Uterus (tissue), 3 donors: ENCODE measurements at regions not wholly inside any gene's neighbourhood (a gene's known extent, or its start where the extent isn't known, plus 50 kb on each side); places are given as distances from the start of the nearest gene placed in this dataset.

Experiments used
- DNase-seq, 2 donors: peaks; one replicate each; pipeline ENCODE4 v3.0.0-alpha.2; 2019 to 2020
- H3K27ac ChIP-seq, 2 donors: fragments of 200-600 bp; sonication (generic); 1 replicate in 1 of 2; 2 replicates in 1 of 2; pipeline ENCODE4 v1.5.1; 2016 to 2018
- H3K27me3 ChIP-seq, 2 donors: fragments of 200-600 bp; sonication (generic); one replicate each; pipeline ENCODE4 v1.5.1; 2018 to 2019; ENCODE audit warnings: control low read depth in 1 of 2
- H3K36me3 ChIP-seq, 2 donors: fragments of 200-600 bp; sonication (generic); one replicate each; pipeline ENCODE4 v1.5.1; 2019; ENCODE audit warnings: control low read depth in 1 of 2
- H3K4me1 ChIP-seq, 2 donors: fragments of 200-600 bp; sonication (generic); one replicate each; pipeline ENCODE4 v1.5.1; 2018 to 2019; ENCODE audit warnings: control low read depth in 1 of 2
- H3K4me3 ChIP-seq, 2 donors: fragments of 200-600 bp; sonication (generic); 1 replicate in 1 of 2; 2 replicates in 1 of 2; pipeline ENCODE4 v1.5.1; 2018 to 2019; ENCODE audit warnings: mild to moderate bottlenecking in 1 of 2
- H3K9me3 ChIP-seq, 2 donors: fragments of 200-600 bp; sonication (generic); one replicate each; pipeline ENCODE4 v1.5.1; 2019; ENCODE audit warnings: control low read depth in 1 of 2
- POLR2A ChIP-seq, 2 donors: fragments of 450-650 bp; IDR thresholded peaks; one replicate each; pipeline ENCODE4 v1.6.1; 2016; ENCODE audit warnings: antibody characterized with exemption in 2 of 2, mild to moderate bottlenecking in 1 of 2, moderate library complexity in 1 of 2
- intact Hi-C: fragments of 100-400 bp; cut with DNase I; formaldehyde crosslinking; loops from one replicate; pipeline ENCODE4 v1.15.1; 2023; ENCODE audit warnings: low total_unique reads
- TF ChIP-seq, protein P1 (sequence below), 4 experiments: fragments of 200-600 bp in 2 of 4; fragments of 450-650 bp in 2 of 4; sonication (generic) in 2 of 4; IDR thresholded peaks; one replicate each; pipeline ENCODE4 v1.5.1; 2016 to 2019; ENCODE audit warnings: antibody characterized with exemption in 4 of 4, mild to moderate bottlenecking in 2 of 4, moderate library complexity in 1 of 4
- donor health status: DM: yes; HTN: yes; CAD: no.

DNA sequence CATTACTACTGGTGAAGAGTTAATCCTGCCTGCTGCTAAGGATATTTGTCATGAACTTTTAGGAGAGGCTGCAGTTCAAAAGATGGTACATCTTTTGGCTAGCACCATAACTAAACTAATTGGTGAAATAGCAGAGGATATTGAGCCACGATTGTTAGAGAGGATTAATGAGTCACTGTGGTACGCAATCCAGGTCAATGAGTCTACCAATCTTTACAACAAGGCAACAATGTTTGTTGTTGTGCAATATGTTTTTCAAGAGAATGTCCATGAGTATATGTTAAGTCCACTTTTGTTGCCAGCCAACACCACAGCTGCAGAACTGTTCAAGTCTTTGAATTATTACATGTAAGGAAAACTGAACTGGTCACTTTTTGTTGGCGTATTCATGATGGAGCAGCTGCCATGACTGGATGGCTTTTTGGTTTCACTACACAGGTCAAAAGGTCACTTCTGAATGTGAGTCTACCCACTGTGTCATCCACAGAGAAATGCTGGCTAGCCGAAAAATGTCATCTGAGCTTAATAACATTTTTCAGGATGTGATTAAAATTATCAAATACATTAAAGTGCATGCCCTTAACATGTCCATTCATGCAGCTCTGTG lies 402.6 kb upstream of the KIF2B start:
- Histone ChIP-seq H3K27ac (no peak overlapping the region), H3K36me3 (no peaks in the 10 kb centered on the region), H3K9me3 (no peaks in the 10 kb centered on the region), H3K4me1 (no peaks in the 10 kb centered on the region), H3K4me3 (no peak overlapping the region), H3K27me3 (no peaks in the 10 kb centered on the region)
- intact Hi-C loops = no loop called here
- no peak for DNase-seq
- TF ChIP-seq, protein P1, sequence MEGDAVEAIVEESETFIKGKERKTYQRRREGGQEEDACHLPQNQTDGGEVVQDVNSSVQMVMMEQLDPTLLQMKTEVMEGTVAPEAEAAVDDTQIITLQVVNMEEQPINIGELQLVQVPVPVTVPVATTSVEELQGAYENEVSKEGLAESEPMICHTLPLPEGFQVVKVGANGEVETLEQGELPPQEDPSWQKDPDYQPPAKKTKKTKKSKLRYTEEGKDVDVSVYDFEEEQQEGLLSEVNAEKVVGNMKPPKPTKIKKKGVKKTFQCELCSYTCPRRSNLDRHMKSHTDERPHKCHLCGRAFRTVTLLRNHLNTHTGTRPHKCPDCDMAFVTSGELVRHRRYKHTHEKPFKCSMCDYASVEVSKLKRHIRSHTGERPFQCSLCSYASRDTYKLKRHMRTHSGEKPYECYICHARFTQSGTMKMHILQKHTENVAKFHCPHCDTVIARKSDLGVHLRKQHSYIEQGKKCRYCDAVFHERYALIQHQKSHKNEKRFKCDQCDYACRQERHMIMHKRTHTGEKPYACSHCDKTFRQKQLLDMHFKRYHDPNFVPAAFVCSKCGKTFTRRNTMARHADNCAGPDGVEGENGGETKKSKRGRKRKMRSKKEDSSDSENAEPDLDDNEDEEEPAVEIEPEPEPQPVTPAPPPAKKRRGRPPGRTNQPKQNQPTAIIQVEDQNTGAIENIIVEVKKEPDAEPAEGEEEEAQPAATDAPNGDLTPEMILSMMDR (IDR thresholded peaks at IDR 0.05) = no peak
- TF ChIP-seq POLR2A (IDR thresholded peaks at IDR 0.05) = no peak

DNA sequence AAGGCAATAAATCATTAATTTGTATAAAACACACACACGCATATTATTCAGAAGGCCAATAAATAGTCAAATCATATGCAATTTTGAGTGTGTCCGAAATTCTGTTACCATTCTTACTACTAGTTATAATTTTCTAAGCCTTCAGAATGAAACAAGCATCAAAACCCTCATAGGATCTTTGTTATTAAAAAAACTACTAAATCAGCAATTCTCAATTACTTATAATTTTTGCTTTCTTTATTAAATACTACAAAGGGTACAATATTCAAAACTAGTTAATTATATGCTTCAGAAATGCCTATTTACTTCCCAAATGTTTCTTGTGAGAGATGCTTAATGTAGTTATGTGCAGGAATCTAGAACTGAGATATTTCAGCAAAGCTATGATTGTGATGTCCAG lies 413.1 kb upstream of the KIF2B start:
- DNase-seq = no peak
- Histone ChIP-seq H3K9me3 (peaks cover 0 to 3% of the 10 kb centered on the region in 2 donors), H3K4me1 (no peaks in the 10 kb centered on the region), H3K4me3 (no peak overlapping the region), H3K27me3 (no peaks in the 10 kb centered on the region), H3K27ac (no peak overlapping the region), H3K36me3 (no peaks in the 10 kb centered on the region)
- intact Hi-C loops = no loop called here
- TF ChIP-seq, protein P1 (IDR thresholded peaks at IDR 0.05) = no peak
- TF ChIP-seq POLR2A (IDR thresholded peaks at IDR 0.05) = no peak

DNA sequence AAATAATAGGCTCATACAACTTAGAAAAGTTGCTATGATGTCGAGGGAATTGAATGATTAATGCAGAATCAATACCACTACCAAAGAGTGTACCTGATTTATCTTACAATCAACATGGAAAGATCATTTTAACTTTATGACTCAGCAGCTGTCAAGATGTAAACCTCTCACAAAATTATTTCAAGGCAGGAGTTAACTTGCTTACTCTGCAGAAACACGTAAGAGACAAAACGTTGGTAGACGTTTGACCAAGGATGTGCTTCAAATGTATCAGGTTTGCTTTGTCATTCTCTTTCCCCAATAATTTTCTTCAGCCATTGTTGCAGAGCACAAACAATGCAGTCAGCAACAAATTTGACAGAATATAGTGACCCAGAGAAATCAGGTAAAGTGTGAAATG lies 415.8 kb upstream of the KIF2B start:
- Histone ChIP-seq H3K4me3 (no peak overlapping the region), H3K36me3 (no peaks in the 10 kb centered on the region), H3K27ac (no peak overlapping the region), H3K27me3 (no peaks in the 10 kb centered on the region), H3K4me1 (no peaks in the 10 kb centered on the region), H3K9me3 (peaks cover 0 to 3% of the 10 kb centered on the region in 2 donors)
- no peak for TF ChIP-seq POLR2A (IDR thresholded peaks at IDR 0.05)
- TF ChIP-seq, protein P1 (IDR thresholded peaks at IDR 0.05) = no peak
- intact Hi-C loops = no loop called here
- no peak for DNase-seq

DNA sequence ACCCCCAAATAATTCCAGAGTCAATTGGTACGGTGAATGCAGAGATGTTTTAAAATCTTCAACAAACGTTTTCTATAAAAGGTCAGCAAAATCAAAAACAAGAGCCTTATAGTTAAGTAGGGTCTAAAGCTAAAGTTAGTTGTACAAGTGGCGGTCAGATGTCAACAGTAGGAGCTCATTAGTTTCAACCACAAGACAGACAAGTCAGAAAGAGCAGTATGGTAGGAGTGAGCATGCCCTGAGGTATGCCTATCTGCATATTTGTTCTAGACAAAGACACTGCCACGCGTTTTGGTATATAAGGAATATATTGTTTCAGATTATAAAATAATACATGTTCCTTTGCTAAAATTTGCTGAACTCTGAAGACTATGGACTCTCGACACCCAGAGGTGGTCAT lies 431.5 kb upstream of the KIF2B start:
- H3K9me3 ChIP-seq = no peaks in the 10 kb centered on the region
- H3K4me1 ChIP-seq = no peaks in the 10 kb centered on the region
- TF ChIP-seq, protein P1 (IDR thresholded peaks at IDR 0.05) = no peak
- no peak for TF ChIP-seq POLR2A (IDR thresholded peaks at IDR 0.05)
- intact Hi-C loops = no loop called here
- H3K4me3 ChIP-seq = no peak overlapping the region
- no peak for DNase-seq
- no peaks in the 10 kb centered on the region for H3K36me3 ChIP-seq
- H3K27ac ChIP-seq = no peak overlapping the region
- no peaks in the 10 kb centered on the region for H3K27me3 ChIP-seq

DNA sequence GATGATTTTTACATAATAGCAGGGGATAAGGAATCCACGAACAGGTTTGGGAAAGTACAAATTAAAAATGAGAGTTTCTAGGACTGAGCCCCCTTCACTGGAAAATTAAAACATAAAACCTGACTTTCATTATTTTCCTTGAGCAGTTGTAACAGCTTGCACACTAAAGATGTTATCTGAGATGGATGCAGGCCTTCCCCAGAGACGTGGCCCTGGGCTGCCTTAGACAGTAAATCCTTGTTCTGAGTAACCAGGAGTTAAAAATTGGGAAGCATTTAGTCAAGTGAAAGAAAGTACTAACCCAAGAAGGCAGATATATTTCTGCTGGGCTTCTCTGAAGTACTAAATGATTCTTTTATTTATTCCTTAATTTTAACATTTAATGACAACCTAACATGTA lies 432.2 kb upstream of the KIF2B start:
- no peaks in the 10 kb centered on the region for H3K4me1 ChIP-seq
- intact Hi-C loops = no loop called here
- H3K36me3 ChIP-seq = no peaks in the 10 kb centered on the region
- no peak for TF ChIP-seq POLR2A (IDR thresholded peaks at IDR 0.05)
- TF ChIP-seq, protein P1 (IDR thresholded peaks at IDR 0.05) = no peak
- H3K4me3 ChIP-seq = no peak overlapping the region
- no peak overlapping the region for H3K27ac ChIP-seq
- H3K9me3 ChIP-seq = no peaks in the 10 kb centered on the region
- DNase-seq = no peak
- H3K27me3 ChIP-seq = no peaks in the 10 kb centered on the region
